DMS153 (cell line): ENCODE measurements at regions not wholly inside any gene's neighbourhood (a gene's known extent, or its start where the extent isn't known, plus 50 kb on each side); places are given as distances from the start of the nearest gene placed in this dataset.

Source experiments
- DNase-seq: peaks from one replicate; lab custom pipeline; 2025; lab: John Stamatoyannopoulos, UW

DNA sequence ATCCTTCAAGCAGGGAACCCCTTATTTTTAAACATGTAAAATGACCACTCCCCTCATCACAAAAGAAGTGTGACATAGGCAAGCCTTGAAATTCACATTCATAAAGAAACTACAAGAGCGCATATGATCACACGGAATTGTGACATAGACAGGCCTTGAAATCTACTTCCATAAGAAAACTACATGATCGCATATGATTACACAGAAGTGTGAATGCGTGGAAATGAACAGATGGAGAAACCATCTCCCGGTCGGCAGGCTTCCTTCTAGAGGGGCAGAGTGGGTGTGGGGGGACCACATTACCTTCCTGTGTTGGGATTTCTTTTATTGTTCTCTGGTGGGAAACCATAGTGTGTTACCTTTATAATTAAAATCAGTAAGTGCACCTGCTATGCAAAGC lies 285.1 kb upstream of the ADARB2 start:
- DNase-seq: no peak

DNA sequence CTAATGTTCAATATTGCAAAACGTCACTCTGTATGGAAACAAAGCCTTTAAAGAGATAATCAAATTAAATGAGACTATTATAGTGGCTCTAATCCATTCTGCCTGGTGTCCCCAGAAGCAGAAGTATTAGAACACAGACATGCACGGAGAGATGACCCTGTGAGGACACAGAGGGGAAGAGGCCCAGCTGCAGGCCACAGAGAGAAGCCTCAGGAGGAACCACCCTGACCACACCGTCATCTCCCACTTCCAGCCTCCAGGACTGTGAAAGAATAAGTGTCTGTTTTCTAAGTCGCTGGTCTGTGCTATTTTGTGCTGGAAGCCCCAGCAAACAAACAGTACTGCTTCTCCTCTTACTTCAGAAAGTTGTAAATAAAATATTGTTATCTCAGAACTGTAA lies 283.5 kb upstream of the ADARB2 start:
- DNase-seq: no peak

DNA sequence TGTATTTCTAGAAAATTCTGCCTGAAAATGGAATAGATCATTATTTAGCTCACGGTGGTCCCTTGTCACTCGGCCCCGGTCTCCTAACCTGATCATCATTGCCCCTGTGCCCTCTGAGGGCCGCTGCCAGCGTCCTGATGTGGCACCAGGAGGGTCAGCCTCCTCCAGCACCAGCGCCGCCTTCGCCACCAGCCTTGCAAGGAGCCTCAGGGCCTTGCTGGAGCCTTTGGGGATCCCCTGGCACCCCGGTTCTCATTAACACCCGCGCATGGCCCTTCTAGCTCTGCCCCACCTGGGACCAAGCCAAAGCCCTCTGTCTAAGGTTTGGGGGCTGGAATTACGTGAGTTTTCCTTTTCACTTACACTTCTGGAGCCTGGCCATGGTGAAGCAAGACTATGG lies 282.5 kb upstream of the ADARB2 start:
- DNase-seq: no peak

DNA sequence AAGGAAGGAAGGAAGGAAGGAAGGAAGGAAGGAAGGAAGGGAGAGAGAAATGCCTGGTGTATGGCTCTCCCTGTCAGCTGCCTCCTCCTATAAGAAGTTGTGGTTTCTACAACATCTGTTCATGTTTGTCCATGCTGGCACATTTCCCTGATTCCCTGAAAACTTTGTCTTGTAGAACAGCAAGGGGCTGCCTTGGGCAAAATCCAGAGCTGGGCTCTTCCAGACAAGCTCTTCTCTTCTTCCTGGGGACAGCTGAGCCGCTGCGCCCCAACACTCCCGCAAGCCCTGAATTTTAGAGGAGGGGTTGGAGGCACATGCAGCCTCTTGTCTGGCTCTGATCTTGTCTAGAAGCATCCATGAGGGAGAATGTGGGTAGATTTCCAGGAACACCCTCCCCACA lies 282.0 kb upstream of the ADARB2 start:
- DNase-seq: no peak

DNA sequence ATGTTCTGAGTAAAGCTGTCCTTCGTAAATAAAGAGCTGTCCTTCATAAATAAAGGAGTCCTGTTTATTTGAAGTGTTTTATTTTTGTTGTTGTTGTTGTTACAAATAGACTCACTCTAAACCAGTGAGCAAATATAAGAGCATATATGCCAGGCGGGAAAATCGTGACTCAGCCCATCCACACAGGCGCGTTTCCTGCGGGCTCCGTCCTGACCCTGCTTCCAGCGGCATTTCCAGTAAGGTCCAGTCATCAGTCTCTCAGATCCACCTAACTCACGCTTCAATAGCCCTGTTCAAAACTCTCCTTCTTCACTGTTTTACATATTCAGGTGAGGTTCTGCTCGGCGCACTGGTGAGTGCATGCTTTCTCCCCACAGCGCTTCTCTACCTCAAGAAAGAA lies 277.2 kb upstream of the ADARB2 start:
- DNase-seq: no peak

DNA sequence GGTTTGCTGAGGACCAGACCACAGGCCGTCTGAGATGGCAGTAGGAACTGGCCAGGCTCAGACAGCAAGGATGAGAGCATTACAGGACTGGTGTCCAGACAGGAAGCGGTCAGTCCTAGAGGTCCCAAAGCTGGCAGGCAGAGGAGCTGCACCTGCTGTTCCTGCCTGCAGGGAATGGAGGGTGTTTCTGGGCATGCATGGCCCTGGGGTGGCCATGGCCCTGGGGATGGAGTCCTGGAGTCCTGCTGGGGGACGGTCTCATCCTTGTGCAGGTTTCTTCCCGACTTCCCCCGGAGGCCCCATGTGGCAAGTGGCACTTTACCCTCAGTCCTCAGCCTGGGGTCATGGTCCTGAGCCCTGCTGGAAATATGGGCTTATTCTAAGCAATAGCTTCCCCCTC lies 274.9 kb upstream of the ADARB2 start:
- no peak for DNase-seq

DNA sequence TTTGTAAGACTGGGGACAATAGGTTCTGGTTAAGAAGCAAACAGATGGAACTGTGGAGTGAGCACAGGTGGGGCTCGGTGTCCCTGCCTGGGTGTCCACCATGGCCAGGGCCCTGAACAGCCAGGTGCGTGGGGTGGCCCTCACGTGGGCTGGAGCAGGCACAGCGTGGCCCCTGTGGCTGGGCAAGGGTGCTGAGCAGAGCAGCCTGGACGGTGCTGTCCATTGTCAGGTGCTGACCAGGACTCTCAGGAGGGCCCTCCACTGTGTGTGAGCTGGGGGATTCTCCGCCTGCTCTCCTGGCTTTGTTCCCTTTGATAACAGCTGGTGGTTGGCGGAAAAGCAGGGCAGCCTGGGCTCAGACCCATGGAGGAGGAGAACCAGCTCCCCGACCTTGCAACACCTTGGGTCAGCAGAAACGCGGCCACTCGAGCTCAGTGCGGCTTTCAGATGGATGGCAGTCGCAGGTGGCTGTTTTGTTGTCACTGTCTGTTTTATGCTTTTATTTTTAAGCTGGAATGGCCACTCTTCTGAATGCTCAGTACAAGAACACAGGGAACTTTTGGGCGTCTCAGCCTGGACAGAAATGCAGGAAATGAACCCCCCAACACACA lies 273.9 kb upstream of the ADARB2 start:
- DNase-seq: no peak

DNA sequence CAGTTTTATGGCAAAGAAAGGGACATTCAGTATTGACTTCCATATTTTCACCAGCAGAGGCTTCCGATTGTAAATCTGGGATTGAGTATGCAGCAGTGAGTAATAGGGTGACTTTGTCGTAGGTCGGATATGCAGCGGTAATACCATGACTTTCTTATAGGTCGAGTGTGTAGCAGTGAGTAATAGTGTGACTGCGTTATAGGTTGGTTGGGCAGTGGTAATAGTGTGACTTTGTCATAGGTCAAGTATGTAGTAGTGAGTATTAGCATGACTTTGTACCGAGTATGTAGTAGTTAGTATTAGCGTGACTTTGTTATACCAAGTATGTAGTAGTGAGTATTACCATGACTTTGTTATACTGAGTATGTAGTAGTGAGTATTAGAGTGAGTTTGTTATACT lies 268.2 kb upstream of the ADARB2 start:
- no peak for DNase-seq

DNA sequence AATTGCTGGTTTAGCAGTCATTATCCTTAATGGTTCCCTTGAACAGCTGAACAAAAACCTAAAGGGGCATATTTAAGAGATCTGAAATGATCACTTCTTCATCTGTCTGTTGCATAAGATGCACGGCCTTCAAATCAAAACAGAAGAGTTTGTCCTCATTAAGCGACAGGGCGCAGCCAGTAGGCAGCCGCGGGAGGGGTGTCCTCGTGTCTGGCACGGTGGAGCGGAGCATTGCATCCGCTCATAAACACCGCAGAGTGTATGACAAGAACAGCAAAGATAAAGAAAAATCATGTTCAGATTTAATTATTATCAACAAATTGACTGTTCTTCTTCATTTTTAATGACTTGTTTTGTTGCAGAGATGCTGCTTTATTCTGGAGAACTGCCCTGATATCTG lies 255.6 kb upstream of the ADARB2 start:
- no peak for DNase-seq

DNA sequence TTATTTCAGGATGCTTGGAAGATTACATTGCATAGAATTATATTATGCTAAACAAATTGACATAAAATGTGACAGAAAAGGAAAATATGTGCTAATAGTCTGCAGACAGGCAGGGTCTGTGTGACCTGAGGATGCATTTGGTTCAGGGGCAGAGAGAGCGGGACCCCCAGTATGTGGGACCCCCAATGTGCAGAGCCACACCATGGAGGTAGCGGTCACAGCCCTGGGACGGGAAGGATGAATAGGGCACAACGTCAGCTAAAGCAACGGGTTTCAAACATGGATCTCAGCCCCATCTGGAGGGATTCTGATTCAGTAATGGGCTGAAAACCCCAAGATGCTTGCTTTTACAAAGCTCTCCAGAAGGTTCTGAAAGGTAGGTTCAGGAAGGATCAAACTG lies 251.8 kb upstream of the ADARB2 start:
- no peak for DNase-seq

DNA sequence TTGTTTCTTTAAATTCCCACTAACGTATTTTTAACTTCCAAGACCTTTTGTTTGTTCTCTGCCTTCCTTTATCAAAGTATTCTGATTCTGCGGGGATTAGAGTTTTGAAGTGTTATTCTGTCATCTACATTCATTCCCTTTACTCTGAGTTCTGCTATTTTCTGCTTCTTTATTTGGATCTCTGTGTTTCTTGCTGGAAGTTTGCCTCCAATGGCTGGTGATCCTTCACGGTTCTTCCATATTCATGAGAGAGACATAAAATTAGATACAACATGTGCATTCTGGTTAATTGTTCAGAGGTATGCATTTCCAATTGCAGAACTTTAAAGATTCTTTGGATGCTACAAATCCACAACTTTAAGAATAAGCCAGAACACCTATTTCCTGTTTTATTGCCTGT lies 244.7 kb upstream of the ADARB2 start:
- no peak for DNase-seq

DNA sequence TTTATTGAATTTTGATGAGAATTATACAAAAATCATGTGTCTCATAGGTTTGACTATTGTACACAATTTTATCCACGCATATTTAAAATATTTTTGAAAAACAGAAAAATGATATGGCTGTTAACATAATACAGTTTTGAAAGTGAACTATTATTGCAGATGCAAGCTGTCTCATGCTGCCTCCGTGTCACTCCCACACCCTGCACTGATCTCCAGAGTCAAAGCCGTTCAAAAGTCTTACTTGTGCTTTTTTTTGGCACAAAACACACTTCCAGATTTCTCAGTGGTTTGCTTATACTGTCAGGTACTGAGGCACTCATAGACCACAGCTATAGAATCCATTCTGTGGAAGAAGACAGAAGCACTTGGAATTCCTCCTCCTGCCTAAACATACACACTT lies 243.1 kb upstream of the ADARB2 start:
- DNase-seq: no peak

DNA sequence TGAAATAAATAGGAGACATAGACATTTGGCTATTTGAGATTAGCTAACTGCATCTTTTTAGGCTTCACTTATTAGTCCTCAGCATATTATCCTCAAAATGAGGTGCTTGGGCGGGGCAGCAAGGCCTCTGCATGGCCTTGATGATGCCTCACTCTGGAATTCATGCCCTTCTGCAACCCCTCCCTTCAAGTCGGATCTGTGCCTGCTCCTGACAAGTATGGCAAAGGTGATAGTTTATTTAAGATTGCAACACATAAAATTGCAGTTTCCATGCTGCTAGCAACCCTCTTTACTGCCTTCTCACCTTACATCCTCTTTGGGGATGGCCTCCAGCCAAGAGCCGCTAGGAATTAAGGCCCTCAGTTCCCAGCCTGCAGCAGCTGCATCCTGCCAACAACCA lies 241.3 kb upstream of the ADARB2 start:
- DNase-seq: no peak

DNA sequence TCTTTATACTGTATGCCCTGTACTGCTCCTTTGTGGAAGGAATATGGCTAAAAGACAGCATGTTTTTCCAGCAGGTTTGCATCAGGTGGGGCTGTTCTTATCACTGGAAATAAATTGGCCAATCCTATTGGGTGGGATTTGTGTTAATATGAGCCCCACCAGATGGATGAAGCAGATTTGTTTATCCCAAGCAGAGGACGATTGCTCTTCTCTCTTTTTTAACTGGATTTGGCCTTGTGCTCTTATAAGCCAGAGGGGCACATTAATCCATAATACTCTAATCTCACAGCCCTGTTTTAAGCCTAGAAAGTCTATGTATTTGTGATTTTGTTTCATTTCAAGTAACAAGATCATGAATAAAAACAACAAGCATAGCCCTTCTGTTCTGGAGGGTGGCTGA lies 240.1 kb upstream of the ADARB2 start:
- DNase-seq: no peak

DNA sequence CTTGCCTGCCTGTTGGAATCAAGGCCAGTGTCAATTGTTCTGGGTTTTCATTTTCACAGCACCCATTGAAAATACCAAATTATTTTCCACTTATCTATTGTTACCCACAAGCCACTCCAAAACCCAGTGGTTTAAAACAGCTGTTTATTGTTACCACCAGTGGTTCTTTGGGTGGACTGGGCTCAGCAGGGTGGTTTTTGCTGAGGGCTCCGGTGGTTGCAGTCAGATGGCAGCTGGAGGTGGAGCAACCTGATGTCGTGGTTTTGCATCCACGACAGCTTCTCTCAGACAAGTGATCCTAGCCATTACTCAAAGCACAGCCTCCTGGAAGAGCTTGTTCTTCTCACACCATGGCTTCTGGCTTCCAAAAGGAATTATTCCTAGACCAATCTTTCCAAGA lies 235.1 kb upstream of the ADARB2 start:
- DNase-seq: no peak

DNA sequence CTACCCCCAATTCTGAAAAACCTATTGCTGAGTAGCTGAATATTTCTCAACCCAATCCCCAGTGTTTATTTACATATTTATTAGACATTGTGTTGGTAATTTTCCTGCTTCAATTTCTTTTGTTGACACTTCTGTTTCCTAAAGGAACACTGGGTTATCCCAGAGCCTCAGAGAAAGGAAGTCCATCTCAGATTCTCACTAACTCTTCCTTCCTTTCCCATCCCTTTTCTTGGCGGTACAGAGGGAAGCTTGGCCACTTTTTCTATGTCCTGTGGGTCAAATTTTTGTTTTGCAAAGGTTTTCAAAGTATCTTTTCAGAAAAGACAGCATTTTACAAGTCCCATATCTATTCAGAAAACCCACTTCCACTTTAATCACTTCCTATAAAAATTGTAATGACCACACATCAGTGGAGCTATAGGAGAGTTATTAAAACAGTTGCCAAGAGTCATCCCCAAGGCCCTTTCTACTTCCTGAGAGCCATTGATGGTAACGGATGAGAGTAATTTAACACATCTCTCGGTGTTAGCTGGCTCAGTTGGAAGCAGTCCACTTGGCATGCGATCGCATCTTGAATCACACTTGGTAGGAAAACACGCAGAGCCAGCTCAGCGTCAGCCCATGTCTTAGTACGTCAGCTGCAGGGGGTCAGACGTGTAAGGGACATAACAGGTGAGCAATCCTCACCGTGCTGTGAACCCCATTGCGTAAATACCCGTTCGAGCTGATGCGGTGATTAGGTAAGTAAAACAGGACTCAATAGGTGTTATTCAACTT lies 231.1 kb upstream of the ADARB2 start:
- no peak for DNase-seq

DNA sequence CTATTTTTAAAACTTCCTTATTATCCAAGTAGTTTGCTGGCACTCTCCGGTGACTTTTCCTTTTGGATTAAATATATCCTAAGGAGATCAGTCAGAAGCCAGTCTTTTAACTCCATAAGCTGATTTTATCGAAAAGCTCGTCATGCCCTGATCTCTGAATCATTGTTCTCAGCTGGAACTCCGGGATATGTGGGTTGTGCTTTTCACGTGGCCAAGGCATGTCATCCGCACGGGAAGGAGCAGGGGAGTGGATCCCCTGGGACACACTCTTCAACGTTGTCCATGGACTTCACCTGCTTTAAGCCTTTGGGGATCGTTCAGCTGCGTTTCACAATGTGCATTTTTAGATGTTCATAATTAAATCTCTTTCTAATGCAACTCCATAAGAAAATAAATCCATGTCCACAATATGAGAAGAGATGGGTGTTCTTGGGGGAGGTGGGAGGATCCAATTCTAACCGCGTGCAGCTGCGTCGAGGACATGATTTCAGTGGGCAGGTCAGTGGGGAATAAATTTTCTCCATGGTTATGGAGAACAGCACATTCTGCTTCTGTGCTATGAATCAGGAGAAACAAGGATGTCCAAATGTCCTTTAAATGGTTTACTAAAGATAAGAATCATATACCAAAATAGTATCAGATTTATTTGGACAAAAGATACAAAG lies 229.5 kb upstream of the ADARB2 start:
- no peak for DNase-seq

DNA sequence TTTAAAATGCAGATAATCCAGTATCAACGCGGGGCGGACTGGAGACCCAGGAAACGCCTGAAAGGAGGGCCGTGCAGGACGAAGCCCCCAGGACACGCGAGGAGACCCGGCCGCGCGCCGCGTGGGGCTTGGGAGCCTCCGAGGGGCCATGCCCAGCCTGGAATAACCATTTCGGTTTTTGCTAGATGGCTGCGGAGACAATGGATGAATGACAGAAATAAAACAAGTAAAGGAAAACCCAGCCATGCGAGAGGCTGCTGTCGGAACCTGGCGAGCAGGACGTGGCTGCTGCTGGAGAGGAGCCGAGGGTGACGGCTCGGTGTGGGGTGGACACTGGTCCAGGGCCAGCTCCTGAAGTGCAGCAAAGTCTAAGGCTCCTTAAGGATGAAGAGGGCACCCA lies 227.2 kb upstream of the ADARB2 start:
- no peak for DNase-seq

DNA sequence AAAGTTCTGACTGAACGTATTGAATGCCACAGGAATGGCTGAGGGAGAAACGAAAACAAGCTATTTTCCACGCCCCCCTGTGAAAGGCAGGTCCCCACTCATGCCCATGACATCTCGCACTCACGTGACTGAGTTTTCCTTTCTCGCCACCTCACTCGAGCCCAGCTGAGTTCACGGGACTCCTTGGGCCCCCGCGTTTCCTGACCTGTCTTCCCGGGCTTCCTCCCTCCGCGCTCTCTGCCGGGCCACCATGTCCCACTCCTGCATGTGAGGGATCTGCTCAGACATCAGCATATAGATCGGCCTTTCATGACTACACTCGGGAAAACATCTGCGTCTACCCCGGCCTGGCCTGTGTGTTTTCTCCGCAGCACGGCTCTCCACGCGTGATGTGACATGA lies 226.0 kb upstream of the ADARB2 start:
- no peak for DNase-seq

DNA sequence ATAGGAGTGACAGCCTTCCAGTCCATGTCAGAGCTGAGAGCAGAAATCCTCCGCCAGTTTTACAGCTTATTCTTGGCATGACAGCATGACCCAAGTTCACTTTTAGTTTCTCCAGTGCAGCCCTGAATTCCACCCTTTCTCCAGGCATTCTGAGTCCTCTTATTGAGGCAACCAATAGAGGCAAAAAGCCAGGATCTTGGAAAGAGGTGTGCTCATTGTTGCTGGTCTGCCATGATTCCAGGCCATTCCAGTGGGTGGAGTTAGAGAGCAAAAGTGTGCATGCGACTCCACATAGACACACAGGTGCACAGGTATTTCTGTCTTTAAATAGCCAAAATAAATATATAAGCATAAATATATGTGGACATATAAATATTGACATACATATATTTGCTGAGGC lies 224.7 kb upstream of the ADARB2 start:
- no peak for DNase-seq

DNA sequence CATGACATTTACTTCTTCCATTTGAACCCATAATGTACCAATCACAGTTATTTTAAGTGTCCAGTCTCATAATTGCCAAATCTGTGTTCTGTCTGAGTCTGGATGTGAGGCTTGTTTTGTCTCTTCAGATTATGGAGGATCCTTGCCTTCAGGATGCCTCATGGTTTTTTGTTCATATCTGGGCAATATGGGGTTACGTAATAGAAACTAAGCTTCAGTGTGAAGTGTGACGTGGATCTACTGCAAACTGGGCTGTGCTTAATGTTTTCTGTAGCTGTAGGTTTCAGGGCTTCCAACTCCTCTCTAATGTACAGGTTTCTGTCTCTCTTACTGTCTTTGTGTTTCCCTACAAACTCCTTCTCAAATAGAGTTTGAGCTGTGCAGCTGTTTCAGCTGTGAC lies 223.7 kb upstream of the ADARB2 start:
- DNase-seq: no peak

DNA sequence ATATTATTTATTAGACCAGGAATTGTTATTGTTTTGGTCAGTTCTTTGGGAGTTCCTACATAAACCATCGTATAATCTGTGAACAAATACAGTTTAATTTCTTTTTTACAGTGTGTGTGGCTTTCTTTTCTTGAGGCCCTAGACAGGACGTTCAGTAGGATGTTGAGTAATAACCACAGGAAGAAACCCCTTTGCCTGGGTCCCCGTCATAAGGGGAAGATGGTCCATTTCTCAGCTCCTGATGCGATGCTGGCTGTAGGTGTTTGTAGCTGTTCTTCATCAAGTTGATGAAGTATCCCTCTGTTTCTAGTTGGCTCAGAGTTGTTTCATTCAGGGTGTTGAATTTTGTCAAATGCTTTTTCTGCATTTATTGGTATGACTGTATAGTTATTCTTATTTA lies 219.7 kb upstream of the ADARB2 start:
- DNase-seq: no peak

DNA sequence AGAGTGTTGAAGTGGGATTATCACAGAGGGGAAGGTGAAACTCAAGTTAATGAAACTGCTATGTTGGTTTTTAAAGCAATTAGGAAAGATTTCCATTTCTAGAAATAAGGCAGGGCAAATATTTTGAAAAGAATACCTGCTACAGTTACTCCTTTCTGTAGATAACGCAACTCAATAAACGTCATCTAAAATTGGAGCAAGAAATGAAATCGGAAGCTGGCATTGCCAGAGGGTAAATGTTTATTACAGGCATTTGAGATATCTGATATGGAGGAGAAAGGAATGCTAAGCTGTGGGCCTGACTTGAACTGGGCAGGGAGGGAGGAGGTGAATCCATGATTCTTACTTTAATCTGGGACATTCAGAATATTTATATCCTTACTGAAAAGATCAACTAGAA lies 217.0 kb upstream of the ADARB2 start:
- no peak for DNase-seq
